ENCODE measurements at regions not wholly inside any gene's neighbourhood (a gene's known extent, or its start where the extent isn't known, plus 50 kb on each side); places are given as distances from the start of the nearest gene placed in this dataset.

- TF ChIP-seq CTCF (IDR thresholded peaks at IDR 0.05; ENCODE audit: unreplicated experiment) = no peak
- Mint-ChIP-seq H3K4me1 (ENCODE audit: low read depth) (peaks cover 1% of the 10 kb centered on the region), H3K27me3 (no peaks in the 10 kb centered on the region), H3K27ac (no peak overlapping the region), H3K9me3 (ENCODE audit: low read depth) (peaks cover 17% of the 10 kb centered on the region), H3K4me3 (ENCODE audit: low read depth) (no peak overlapping the region), H3K36me3 (ENCODE audit: insufficient read depth) (no peaks in the 10 kb centered on the region)
- no peak for DNase-seq (ENCODE audit: low spot score, unreplicated experiment)
Measured at GRCh38 chr7:86222806-86223205, 420.9 kb upstream of the GRM3 start.

DNA sequence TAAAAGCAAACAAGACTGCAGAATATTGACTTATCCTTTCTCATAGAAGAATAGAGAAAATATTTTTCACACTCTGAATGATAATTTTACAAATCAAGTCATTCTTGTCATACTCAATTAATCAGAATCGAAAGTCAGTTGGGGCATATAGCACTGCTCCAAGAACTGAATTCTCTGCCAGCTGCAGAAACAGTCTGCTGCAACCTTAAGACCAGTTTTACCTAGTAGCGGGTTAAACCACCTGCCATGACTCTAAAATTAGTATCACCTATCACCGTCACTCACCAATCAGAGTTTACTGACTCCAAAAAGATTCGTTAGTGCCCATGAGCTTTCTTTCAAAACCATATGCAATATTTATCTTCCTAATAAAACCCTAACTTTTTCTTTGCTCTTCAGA is 429.0 kb upstream of the GRM3 start:
- Mint-ChIP-seq H3K4me1 (ENCODE audit: low read depth) (peaks cover 14% of the 10 kb centered on the region), H3K27ac (no peak overlapping the region), H3K4me3 (ENCODE audit: low read depth) (no peak overlapping the region), H3K27me3 (no peaks in the 10 kb centered on the region), H3K36me3 (ENCODE audit: insufficient read depth) (no peaks in the 10 kb centered on the region), H3K9me3 (ENCODE audit: low read depth) (no peaks in the 10 kb centered on the region)
- DNase-seq (ENCODE audit: low spot score, unreplicated experiment) = no peak
- TF ChIP-seq CTCF (IDR thresholded peaks at IDR 0.05; ENCODE audit: unreplicated experiment) = no peak

DNA sequence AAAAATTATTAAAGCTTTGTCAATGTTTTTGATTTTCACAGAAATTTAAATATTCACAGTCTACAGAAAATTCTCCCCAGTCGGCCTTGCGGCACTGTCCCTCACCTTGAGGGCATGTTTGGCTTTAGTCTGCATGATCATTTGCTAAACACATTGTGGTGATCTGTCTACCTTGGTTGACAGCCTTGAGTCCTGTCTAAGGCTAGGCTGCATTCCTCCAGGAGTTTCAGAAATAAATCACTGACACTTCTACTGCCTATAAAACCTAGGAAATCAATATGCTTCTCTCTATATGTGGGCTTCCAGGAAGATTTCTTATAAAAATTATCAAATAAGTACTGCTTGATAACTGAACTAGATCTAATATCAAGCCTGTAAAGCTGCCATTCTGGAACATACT is 430.7 kb upstream of the GRM3 start:
- Mint-ChIP-seq H3K27ac (no peak overlapping the region), H3K9me3 (ENCODE audit: low read depth) (no peaks in the 10 kb centered on the region), H3K36me3 (ENCODE audit: insufficient read depth) (no peaks in the 10 kb centered on the region), H3K4me3 (ENCODE audit: low read depth) (no peak overlapping the region), H3K4me1 (ENCODE audit: low read depth) (peaks cover 13% of the 10 kb centered on the region), H3K27me3 (no peaks in the 10 kb centered on the region)
- DNase-seq (ENCODE audit: low spot score, unreplicated experiment) = no peak
- TF ChIP-seq CTCF (IDR thresholded peaks at IDR 0.05; ENCODE audit: unreplicated experiment) = no peak

DNA sequence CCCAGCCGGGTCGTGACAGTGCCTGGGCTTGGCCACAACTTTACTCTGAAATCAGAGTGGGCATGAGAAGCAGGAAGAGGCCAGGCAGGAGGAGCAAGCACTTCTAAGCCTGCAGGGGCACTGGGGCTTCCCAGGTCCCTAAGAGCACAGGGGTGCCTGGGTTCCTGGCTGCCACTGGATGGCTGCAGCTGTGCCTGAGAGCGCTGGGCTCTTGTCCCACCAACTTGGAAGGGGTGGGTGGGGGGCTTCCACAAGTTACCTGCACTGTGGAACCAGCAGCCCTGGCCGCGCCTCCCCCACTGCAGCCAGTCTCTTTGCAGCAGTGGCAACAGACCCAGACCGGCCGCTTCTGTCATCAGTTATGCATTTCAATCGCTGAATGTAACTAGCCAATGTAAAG is 434.7 kb upstream of the GRM3 start:
- DNase-seq (ENCODE audit: low spot score, unreplicated experiment) = no peak
- Mint-ChIP-seq H3K4me1 (ENCODE audit: low read depth) (peaks cover 13% of the 10 kb centered on the region), H3K27me3 (no peaks in the 10 kb centered on the region), H3K36me3 (ENCODE audit: insufficient read depth) (no peaks in the 10 kb centered on the region), H3K27ac (no peak overlapping the region), H3K4me3 (ENCODE audit: low read depth) (no peak overlapping the region), H3K9me3 (ENCODE audit: low read depth) (no peaks in the 10 kb centered on the region)
- TF ChIP-seq CTCF (IDR thresholded peaks at IDR 0.05; ENCODE audit: unreplicated experiment) = no peak

DNA sequence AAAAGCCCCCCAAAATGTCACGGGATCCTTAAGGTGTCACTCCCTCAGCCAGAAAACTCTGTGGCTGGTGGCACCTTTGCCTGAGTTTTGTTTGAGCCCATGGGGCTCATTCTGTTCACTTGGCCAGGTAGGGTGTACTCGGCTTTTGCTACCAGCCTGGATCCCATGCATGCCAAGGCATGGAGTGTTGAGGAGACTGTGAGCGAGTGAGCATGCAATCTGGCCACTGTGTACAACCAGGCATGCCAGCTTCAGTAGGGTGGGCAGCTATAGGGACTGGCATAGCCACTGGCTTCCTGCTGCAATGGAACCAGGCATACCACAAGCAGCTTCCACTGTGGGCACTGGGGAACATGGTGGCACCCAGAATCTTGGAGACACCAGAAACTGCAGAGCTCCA is 436.0 kb upstream of the GRM3 start:
- no peak overlapping the region for H3K27ac Mint-ChIP-seq
- H3K36me3 Mint-ChIP-seq (ENCODE audit: insufficient read depth) = peaks cover 1% of the 10 kb centered on the region
- peaks cover 3% of the 10 kb centered on the region for H3K9me3 Mint-ChIP-seq (ENCODE audit: low read depth)
- no peak for DNase-seq (ENCODE audit: low spot score, unreplicated experiment)
- no peak for TF ChIP-seq CTCF (IDR thresholded peaks at IDR 0.05; ENCODE audit: unreplicated experiment)
- no peak overlapping the region for H3K4me3 Mint-ChIP-seq (ENCODE audit: low read depth)
- peaks cover 10% of the 10 kb centered on the region for H3K4me1 Mint-ChIP-seq (ENCODE audit: low read depth)
- H3K27me3 Mint-ChIP-seq = no peaks in the 10 kb centered on the region
